Lower lobe of right lung (tissue), 2 donors: ENCODE measurements at regions not wholly inside any gene's neighbourhood (a gene's known extent, or its start where the extent isn't known, plus 50 kb on each side); places are given as distances from the start of the nearest gene placed in this dataset.

ENCODE experiments used
- ATAC-seq, 2 donors: fragments of 200-7000 bp; cut with Tn5 transposase; one replicate each; pipeline ENCODE4 v1.9.1; 2020 to 2022; ENCODE audit warnings: mild to moderate bottlenecking in 2 of 2, moderate library complexity in 2 of 2
- DNase-seq: peaks from one replicate; pipeline ENCODE4 v3.0.0-alpha.2; 2020
- H3K27ac ChIP-seq: fragments of 200-600 bp; one replicate; pipeline ENCODE4 v1.8.0; 2022
- H3K27me3 ChIP-seq: fragments of 200-600 bp; one replicate; pipeline ENCODE4 v1.8.0; 2022; ENCODE audit warnings: low read depth
- H3K36me3 ChIP-seq: fragments of 200-600 bp; one replicate; pipeline ENCODE4 v1.8.0; 2022; ENCODE audit warnings: mild to moderate bottlenecking
- H3K4me1 ChIP-seq: fragments of 200-600 bp; one replicate; pipeline ENCODE4 v1.8.0; 2022
- H3K4me3 ChIP-seq: fragments of 200-600 bp; one replicate; pipeline ENCODE4 v1.8.0; 2022; ENCODE audit warnings: mild to moderate bottlenecking
- H3K9me3 ChIP-seq: fragments of 200-600 bp; one replicate; pipeline ENCODE4 v1.8.0; 2022
- CTCF ChIP-seq: fragments of 200-600 bp; IDR thresholded peaks from one replicate; pipeline ENCODE4 v1.8.0; 2022; ENCODE audit warnings: antibody characterized with exemption, mild to moderate bottlenecking
- intact Hi-C: fragments of 100-400 bp; cut with DNase I; formaldehyde crosslinking; loops from one replicate; pipeline ENCODE4 v1.11.0; 2022
- donor health status: DM: no; HTN: yes; CAD: no; lungs with severe emphysema.

DNA sequence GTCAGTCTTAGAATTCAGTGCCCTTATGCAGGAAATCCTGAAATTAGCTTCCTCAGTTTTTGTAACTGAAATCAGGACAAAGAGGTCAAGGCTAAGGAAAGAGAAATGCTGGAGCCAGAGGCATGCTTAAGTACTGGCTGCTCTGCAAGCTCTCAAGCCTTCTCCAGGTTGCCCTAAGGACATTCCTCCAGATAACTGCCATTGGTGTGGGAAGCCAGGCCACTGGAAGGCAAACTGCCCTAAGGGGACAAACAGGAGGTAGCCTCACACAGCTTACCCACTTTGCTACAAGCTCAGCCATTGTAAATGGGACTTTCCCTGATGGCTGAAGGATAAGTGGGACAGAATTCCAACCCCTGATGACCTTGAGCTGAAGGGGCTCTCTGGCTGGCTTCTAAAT is 606.9 kb upstream of the PCDH10 start:
- TF ChIP-seq CTCF = no peak
- intact Hi-C loops = no loop called here
- Histone ChIP-seq H3K27me3 (no peaks in the 10 kb centered on the region), H3K4me3 (no peak overlapping the region), H3K9me3 (peaks cover 6% of the 10 kb centered on the region), H3K4me1 (no peaks in the 10 kb centered on the region), H3K27ac (no peak overlapping the region), H3K36me3 (no peaks in the 10 kb centered on the region)
- DNase-seq (no peak), ATAC-seq (peak in 1 of 2 donors; percentile 17)

DNA sequence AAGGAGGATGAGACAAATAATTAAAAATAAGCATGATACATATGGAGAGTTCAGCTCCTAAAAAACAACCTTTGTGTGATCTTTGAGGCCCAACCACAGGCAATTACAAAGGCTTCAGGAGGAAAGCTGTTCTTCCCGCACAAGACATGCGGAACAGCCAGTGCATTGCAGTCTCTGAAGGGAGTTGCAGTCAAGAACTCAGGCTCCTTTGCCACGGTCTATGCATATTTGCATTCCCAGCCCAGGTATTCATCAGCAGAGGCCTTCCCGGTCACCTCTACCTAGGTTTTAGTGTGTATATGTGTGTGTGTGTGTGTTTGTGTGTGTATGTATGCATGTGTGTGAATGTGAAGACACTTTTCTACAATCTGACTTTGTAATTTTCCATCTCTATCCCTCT is 600.6 kb upstream of the PCDH10 start:
- Histone ChIP-seq H3K9me3 (peaks cover 6% of the 10 kb centered on the region), H3K27me3 (no peaks in the 10 kb centered on the region), H3K36me3 (no peaks in the 10 kb centered on the region), H3K4me3 (no peak overlapping the region), H3K4me1 (no peaks in the 10 kb centered on the region), H3K27ac (no peak overlapping the region)
- intact Hi-C loops = no loop called here
- DNase-seq = no peak
- no peak for TF ChIP-seq CTCF
- ATAC-seq = no peak

DNA sequence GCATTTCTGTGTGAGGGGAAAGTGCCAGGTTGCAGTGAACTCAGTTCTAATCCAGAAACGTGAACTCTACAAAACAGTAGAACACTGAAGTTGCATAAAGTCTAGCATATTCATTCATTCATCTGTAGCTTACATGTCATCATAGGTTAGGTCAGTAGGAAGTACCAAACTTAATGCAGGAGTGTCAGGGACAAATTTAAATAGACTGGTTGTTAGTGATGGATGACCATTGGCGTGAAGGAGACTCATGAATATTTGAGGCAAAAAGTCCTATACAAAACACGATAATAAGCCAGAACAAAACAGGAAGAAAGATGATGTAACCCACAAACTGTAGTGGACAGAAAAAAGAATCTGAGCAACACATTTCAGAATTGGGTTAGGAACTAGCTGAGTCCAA is 592.8 kb upstream of the PCDH10 start:
- DNase-seq = no peak
- Histone ChIP-seq H3K4me3 (no peak overlapping the region), H3K36me3 (no peaks in the 10 kb centered on the region), H3K9me3 (no peaks in the 10 kb centered on the region), H3K27ac (no peak overlapping the region), H3K4me1 (no peaks in the 10 kb centered on the region), H3K27me3 (no peaks in the 10 kb centered on the region)
- intact Hi-C loops = no loop called here
- no peak for TF ChIP-seq CTCF
- ATAC-seq = no peak

GRCh38 chr4:132557660-132558059 is 591.4 kb upstream of the PCDH10 start:
- ATAC-seq = no peak

GRCh38 chr4:132564920-132565319 is 584.2 kb upstream of the PCDH10 start:
- ATAC-seq = peak; percentile 24 to 41

More at GRCh38 chr4:132557660-132558059, 591.4 kb upstream of the PCDH10 start:
- Histone ChIP-seq H3K27ac (no peak overlapping the region), H3K27me3 (no peaks in the 10 kb centered on the region), H3K9me3 (no peaks in the 10 kb centered on the region), H3K4me3 (no peak overlapping the region), H3K36me3 (no peaks in the 10 kb centered on the region), H3K4me1 (no peaks in the 10 kb centered on the region)
- TF ChIP-seq CTCF = no peak
- DNase-seq = no peak
- intact Hi-C loops = no loop called here

More at GRCh38 chr4:132564920-132565319, 584.2 kb upstream of the PCDH10 start:
- no peak for TF ChIP-seq CTCF
- no peaks in the 10 kb centered on the region for H3K27me3 ChIP-seq
- H3K9me3 ChIP-seq = no peaks in the 10 kb centered on the region
- intact Hi-C loops = no loop called here
- no peaks in the 10 kb centered on the region for H3K36me3 ChIP-seq
- H3K4me1 ChIP-seq = no peaks in the 10 kb centered on the region
- H3K4me3 ChIP-seq = no peak overlapping the region
- no peak for DNase-seq
- H3K27ac ChIP-seq = no peak overlapping the region
